HG03469 (cell line): ENCODE measurements at regions not wholly inside any gene's neighbourhood (a gene's known extent, or its start where the extent isn't known, plus 50 kb on each side); places are given as distances from the start of the nearest gene placed in this dataset.
A peak's percentile ranks its signal among the peaks of the same experiment; 100 is the strongest.
"Not testable (repeated sequence)": the region's sequence is repeated elsewhere in the genome, so short reads cannot be mapped to it uniquely, and the experiment has no call there.

Experiments
- ATAC-seq: cut with Tn5 transposase; IDR thresholded peaks from one replicate; pipeline ENCODE4 v1.9.1; 2021; ENCODE audit warnings: mild to moderate bottlenecking, moderate library complexity, moderate number of reproducible peaks; ENCODE audit not compliant: unreplicated experiment

DNA sequence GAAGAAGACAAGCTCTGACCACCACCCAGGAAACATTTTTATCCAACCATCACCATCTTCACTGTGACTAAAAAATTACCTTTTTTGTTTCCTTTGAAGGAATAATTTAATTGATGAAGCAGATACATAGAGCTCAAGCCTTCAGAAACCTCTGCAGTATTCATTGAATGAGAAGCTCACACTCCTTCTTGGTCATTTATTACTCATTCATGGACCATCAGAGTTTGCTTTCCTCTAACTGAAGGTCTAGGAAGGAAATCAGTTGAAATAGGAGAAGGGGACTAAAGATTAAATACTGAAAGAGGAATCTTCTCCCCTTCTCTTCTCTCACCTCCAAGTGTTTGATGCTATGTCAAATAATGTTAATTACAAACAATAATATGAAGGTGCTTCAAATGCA, 290.6 kb upstream of the KLF3 start:
- ATAC-seq = no peak

DNA sequence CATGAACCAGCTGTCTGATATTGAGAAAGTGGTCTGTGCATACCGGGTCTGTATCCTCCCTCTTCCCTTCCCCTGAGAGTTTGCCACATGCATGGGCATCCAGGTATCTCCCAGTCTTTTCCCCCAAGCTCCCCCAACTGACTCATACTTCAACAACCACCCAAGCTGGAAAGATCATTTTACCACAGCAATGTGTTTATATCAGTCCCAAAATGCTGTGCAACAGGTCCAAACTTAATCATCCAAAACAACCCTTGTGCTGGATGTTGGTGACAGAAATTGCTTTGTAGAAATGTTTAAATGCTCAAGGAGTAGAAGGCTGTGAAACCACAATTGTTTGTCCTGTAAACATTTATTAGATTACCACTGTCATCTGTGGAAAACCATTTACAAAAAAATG, 286.8 kb upstream of the KLF3 start:
- ATAC-seq = no peak

DNA sequence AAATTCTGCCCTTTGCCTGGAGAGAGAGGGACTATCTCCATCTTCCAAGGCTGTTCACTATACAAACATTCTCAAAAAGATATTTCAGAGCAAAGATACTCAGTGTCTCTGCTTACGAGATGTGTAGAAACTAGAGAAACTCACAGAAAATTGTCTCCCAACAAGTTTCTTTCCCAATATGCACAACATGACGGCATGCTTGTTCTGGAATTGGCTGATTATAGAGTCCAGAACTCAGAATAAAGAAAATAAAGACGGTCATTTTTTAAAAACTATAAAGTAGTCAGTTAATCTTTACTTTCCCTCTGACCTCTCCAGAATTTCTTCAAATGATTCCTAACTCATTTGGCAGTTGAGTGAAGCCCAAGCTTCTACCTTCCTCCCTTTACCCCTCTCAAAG, 285.5 kb upstream of the KLF3 start:
- no peak for ATAC-seq

DNA sequence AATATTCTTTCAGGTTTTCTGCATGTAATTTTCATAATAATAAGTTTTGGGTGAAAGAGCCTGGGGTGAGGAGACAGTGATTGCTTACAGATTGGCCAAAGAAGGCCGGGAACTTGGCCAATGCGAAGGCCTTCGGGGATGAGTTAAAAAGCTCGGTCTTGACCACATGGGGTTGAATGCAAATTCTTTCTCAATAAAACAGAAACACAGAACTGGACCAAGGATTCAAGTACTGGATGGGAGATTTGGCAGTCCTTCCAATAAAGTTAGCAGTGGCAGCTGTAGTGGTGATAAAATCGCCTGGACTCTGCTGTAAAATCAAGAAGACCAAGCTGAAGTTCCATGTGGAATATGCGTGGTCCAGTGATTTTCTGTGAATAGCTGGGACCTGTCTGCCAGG, 282.2 kb upstream of the KLF3 start:
- no peak for ATAC-seq

DNA sequence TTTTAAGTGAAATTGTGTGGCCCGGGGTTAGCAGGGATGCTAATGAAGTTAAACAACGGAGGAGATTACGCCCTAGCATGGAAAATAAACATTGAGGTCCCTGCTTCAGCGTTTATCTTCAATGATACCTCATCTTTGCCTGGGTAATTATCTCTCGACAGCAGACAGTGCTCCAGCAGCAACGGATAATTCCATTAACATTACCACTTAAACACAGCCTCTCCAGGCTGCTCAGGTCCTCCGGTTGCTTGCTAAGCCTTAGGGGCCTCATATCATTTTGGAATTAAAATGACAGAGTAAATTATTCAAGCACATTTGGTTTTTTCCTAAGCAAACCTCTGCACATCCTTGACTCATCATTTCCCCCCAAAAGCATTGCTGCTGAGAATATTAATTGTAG, 281.5 kb upstream of the KLF3 start:
- no peak for ATAC-seq

DNA sequence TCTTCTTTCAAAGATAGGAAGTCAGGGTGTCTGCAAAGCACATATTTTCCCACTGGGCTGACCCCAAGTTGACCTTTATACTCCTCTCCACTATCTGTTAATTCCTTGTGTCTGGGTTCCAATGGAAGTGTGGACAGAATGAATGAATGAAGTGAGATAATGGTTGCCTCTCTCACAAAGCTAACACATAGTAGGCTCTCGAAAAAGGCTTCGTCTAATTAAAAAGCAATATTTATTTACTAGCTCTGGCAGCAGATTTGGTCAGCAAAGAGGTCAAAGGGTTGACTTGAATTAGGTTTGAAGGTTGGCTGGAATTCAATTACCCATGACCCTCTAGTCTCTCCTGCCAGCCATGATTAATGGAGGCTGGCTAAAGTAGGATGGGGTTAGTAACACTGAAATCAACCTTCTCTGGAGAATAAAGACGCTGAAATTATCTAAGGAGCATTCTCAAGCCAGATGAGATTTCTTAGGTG, 280.3 kb upstream of the KLF3 start:
- no peak for ATAC-seq

GRCh38 chr4:38385093-38386004, 278.6 kb upstream of the KLF3 start:
- no peak for ATAC-seq

- no peak for ATAC-seq
These were observed 277.9 kb upstream of the KLF3 start for GRCh38 chr4:38386005-38386551.

GRCh38 chr4:38386654-38387188, 277.3 kb upstream of the KLF3 start:
- ATAC-seq = no peak

DNA sequence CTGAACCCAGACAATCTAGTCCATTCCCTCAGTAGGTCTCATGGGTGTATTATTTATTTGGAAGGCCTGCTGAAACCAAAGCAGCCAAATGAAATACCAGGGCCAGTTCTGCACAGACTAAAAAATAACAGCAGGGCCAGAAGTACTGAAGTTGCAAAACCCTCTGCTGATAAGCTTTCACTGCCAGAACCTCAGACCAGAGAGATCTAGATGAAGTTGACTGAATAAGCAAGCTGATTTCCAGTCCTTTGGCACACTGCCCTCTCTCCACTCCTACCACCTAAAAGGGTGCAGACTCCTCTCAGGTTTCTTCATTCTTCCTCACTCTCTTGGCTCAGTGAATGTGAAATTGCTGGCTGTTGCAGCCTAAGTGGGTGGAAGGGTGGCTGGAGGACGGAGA, 276.7 kb upstream of the KLF3 start:
- ATAC-seq = no peak

DNA sequence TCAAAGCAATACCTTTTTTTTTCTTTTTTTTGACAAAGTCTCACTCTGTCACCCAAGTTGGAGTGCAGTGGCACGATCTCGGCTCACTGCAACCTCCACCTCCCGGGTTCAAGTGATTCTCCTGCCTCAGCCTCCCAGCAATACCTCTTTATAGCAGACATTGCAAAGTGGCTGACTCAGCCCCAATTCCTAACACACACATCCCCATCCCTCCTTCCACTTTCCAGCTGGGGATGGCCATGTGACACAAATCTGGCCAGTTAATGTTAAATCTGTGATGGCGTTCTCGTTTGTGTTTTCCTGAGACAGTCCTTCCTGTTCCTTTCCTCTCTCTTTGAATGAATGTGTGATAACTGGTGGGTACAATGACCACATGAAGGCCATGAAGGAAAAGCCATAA, 276.2 kb upstream of the KLF3 start:
- ATAC-seq = no peak

DNA sequence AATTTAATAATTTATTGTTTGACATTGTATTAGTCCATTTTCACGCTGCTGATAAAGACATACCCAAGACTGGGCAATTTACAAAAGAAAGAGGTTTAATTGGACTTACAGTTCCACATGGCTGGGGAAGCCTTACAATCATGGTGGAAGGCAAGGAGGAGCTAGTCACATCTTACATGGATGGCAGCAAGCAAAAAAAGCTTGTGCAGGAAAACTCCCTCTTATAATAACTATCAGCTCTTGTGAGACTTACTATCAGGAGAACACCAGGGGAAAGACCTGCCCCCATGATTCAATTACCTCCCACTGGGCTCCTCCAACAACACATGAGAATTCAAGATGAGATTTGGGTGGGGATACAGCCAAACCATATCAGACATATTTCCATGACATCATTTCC, 275.1 kb upstream of the KLF3 start:
- ATAC-seq = not testable (repeated sequence)

GRCh38 chr4:38390969-38391545, 272.9 kb upstream of the KLF3 start:
- no peak for ATAC-seq

- no peak for ATAC-seq
These were observed 271.7 kb upstream of the KLF3 start for GRCh38 chr4:38392223-38392855.

DNA sequence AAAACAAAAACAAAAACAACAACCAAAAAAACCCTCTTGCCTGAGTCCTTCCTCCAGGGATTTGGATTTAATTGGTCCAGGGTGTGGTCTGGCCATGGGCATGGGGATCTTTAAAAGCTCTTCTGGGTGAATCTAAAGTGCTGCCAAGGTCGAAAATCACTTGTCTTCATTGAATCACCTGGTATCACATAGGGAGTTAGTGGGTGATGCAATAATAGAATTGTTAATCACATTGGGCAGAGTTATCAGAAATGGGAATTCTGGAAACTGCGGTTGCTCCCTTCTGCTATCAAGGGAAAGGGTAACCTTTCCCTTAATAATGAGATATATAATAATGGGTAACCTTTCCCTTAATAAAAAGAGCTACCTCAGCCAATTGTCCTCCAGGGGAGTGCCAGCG, 267.9 kb upstream of the KLF3 start:
- ATAC-seq = no peak

GRCh38 chr4:38396845-38397547, 267.0 kb upstream of the KLF3 start:
- ATAC-seq = no peak

DNA sequence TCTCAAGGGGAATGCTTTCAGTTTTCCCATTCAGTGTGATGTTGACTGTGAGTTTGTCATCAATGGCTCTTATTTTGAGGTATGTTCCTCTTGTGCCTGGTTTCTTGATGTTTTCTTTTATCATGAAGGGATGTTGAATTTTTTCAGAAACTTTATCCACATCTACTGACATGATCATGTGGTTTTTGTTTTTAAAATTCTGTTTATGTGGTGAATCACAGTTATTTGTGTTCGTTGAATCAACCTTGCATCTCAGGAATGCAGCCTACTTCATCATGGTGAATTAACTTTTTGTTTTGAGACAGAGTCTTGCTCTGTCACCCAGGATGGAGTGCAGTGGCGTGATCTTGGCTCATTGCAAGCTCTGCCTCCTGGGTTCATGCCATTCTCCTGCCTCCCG, 263.1 kb upstream of the KLF3 start:
- no peak for ATAC-seq

DNA sequence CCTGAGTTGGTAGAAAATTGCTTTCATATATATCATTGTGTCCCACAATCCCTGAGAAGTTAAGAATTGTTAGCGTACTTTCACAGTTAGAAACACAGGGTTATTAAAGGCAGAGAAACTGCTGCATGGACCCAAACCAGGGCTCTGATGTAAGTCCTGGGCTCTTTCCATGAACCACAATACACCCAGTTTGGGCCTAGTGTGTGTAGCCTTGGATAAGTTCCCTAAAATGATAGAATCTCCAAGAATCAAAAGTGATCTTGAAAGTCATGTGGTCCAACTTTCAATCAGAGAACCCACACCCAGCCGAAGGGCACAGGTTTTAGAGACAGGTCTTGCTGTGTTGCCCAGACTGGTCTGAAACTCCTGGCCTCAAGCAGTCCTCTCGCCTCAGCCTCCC, 257.8 kb upstream of the KLF3 start:
- no peak for ATAC-seq

- ATAC-seq = no peak
These were observed 254.1 kb upstream of the KLF3 start for GRCh38 chr4:38409852-38410251.

DNA sequence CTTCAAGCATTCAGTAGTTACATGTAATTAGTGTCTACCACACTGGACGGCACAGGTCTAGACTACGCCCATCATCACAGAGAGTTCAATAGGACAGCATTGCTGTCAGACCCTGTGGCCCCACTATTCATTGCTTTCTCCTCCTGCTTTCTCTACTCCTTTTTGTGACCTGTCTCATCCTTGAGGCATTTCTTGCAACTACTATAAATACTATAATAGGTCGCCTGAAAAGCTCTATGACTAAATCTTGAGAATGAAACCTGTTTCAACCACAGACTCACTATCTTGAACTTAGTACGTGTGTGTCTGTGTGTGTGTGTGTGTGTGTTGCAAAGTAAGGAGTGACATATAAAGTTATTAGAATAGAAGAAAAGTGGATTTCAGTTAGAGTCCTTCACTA, 252.9 kb upstream of the KLF3 start:
- peak; percentile 48 for ATAC-seq
